ENCODE measurements at regions not wholly inside any gene's neighbourhood (a gene's known extent, or its start where the extent isn't known, plus 50 kb on each side); places are given as distances from the start of the nearest gene placed in this dataset.

- Histone ChIP-seq H3K9me3 (ENCODE audit: control insufficient read depth, insufficient read depth, low read depth, low read length) (no peaks in the 10 kb centered on the region), H3K36me3 (ENCODE audit: control insufficient read depth in 2 of 2, insufficient read depth in 1 of 2, low read length in 2 of 2) (no peaks in the 10 kb centered on the region), H3K4me1 (ENCODE audit: control insufficient read depth, insufficient read depth, low read length) (peaks cover 4% of the 10 kb centered on the region; the same call in 1 of the 2 replicates), H3K4me3 (ENCODE audit: low read depth, low read length) (no peak overlapping the region), H3K27ac (ENCODE audit: extremely low read depth, low read depth, low read length) (no peak overlapping the region)
- ChIA-PET CTCF (interaction anchor here (0.6 kb wide), 1 partner anchor 59 kb away, joined by 3 read pairs; no protein-coding TSS in a partner anchor), POLR2A (no interaction called here)
- TF ChIP-seq ZNF670 (tag by site-specific recombination; IDR thresholded peaks at IDR 0.05; ENCODE audit: low read depth) (no peak), BCL11A (tag by site-specific recombination; IDR thresholded peaks at IDR 0.05; ENCODE audit: low read depth) (no peak)
Measured at GRCh38 chr18:8995096-8995495, 107.4 kb upstream of the NDUFV2 start.

GRCh38 chr18:8996771-8997432 is 105.6 kb upstream of the NDUFV2 start:
- H3K27ac ChIP-seq (ENCODE audit: extremely low read depth, low read depth, low read length) = no peak overlapping the region
- H3K36me3 ChIP-seq (ENCODE audit: control insufficient read depth in 2 of 2, insufficient read depth in 1 of 2, low read length in 2 of 2) = no peaks in the 10 kb centered on the region
- no peak for TF ChIP-seq ZNF580 (tag by site-specific recombination; IDR thresholded peaks at IDR 0.05)
- TF ChIP-seq ZNF596 (tag by site-specific recombination; IDR thresholded peaks at IDR 0.05) = no peak
- peak; percentile 45 for TF ChIP-seq SETDB1 (IDR thresholded peaks at IDR 0.05; ENCODE audit: insufficient read length, low read length)
- TF ChIP-seq ZNF335 (tag by site-specific recombination; conservative IDR thresholded peaks at IDR 0.05) = no peak
- peaks cover 4% of the 10 kb centered on the region; the same call in 1 of the 2 replicates for H3K4me1 ChIP-seq (ENCODE audit: control insufficient read depth, insufficient read depth, low read length)
- no peaks in the 10 kb centered on the region for H3K9me3 ChIP-seq (ENCODE audit: control insufficient read depth, insufficient read depth, low read depth, low read length)
- ChIA-PET POLR2A (no interaction called here), CTCF (interaction anchor here (1.0 to 1.9 kb wide), 3 partner anchors 9 to 342 kb away, joined by 3 to 6 read pairs (median 5); no protein-coding TSS in a partner anchor)
- no peak overlapping the region for H3K4me3 ChIP-seq (ENCODE audit: low read depth, low read length)

GRCh38 chr18:8997634-8998033 is 104.9 kb upstream of the NDUFV2 start:
- H3K27ac ChIP-seq (ENCODE audit: extremely low read depth, low read depth, low read length) = no peak overlapping the region
- ChIA-PET CTCF (interaction anchor here (1.0 to 1.2 kb wide), 2 partner anchors 341 to 344 kb away, joined by 3 to 4 read pairs; no protein-coding TSS in a partner anchor), POLR2A (no interaction called here)
- no peaks in the 10 kb centered on the region for H3K9me3 ChIP-seq (ENCODE audit: control insufficient read depth, insufficient read depth, low read depth, low read length)
- H3K4me1 ChIP-seq (ENCODE audit: control insufficient read depth, insufficient read depth, low read length) = peaks cover 4% of the 10 kb centered on the region; the same call in 1 of the 2 replicates
- H3K4me3 ChIP-seq (ENCODE audit: low read depth, low read length) = no peak overlapping the region
- TF ChIP-seq TSHZ1 (tag by site-specific recombination; IDR thresholded peaks at IDR 0.05; ENCODE audit: borderline replicate concordance) (no peak), TCF7L2 (IDR thresholded peaks at IDR 0.05; ENCODE audit: borderline replicate concordance, low read depth, low read length) (no peak)
- H3K36me3 ChIP-seq (ENCODE audit: control insufficient read depth in 2 of 2, insufficient read depth in 1 of 2, low read length in 2 of 2) = no peaks in the 10 kb centered on the region

- CTCF ChIA-PET = interaction anchor here (0.6 to 1.2 kb wide), 4 partner anchors 16 to 345 kb away, joined by 3 to 4 read pairs (median 4); no protein-coding TSS in a partner anchor
Measured at GRCh38 chr18:8998481-8999217, 103.8 kb upstream of the NDUFV2 start.

More at GRCh38 chr18:8998481-8999217, 103.8 kb upstream of the NDUFV2 start:
- POLR2A ChIA-PET = interaction anchor here (1.3 to 1.7 kb wide), 2 partner anchors 18 to 389 kb away, joined by 3 read pairs; partner anchors contain the start of gene RAB12
- TF ChIP-seq ZNF341 (tag by site-specific recombination; IDR thresholded peaks at IDR 0.05; ENCODE audit: low read depth) (0 out of 2 replicates have a peak, but pooled peaks have one; percentile 22), ZNF138 (tag by site-specific recombination; IDR thresholded peaks at IDR 0.05; ENCODE audit: borderline replicate concordance) (no peak), ZNF645 (tag by site-specific recombination; IDR thresholded peaks at IDR 0.05) (no peak), ZNF394 (tag by site-specific recombination; IDR thresholded peaks at IDR 0.05; ENCODE audit: borderline replicate concordance) (no peak), KLF16 (tag by site-specific recombination; IDR thresholded peaks at IDR 0.05) (no peak), BCL11A (tag by site-specific recombination; IDR thresholded peaks at IDR 0.05; ENCODE audit: low read depth) (no peak)
- Histone ChIP-seq H3K4me1 (ENCODE audit: control insufficient read depth, insufficient read depth, low read length) (peaks cover 4% of the 10 kb centered on the region; the same call in 1 of the 2 replicates), H3K36me3 (ENCODE audit: control insufficient read depth in 2 of 2, insufficient read depth in 1 of 2, low read length in 2 of 2) (no peaks in the 10 kb centered on the region), H3K27ac (ENCODE audit: extremely low read depth, low read depth, low read length) (no peak overlapping the region), H3K4me3 (ENCODE audit: low read depth, low read length) (no peak overlapping the region), H3K9me3 (ENCODE audit: control insufficient read depth, insufficient read depth, low read depth, low read length) (no peaks in the 10 kb centered on the region)
